Upper lobe of left lung (tissue), 6 donors: ENCODE measurements at regions not wholly inside any gene's neighbourhood (a gene's known extent, or its start where the extent isn't known, plus 50 kb on each side); places are given as distances from the start of the nearest gene placed in this dataset.

Experiments used
- ATAC-seq, 2 donors: fragments of 200-7000 bp; cut with Tn5 transposase; one replicate each; pipeline ENCODE4 v1.9.1; 2022; ENCODE audit warnings: mild to moderate bottlenecking in 2 of 2, moderate library complexity in 2 of 2; ENCODE audit not compliant: low FRiP score in 2 of 2
- DNase-seq, 2 donors: peaks; one replicate each; pipeline ENCODE4 v3.0.0-alpha.2; 2019 to 2020
- H3K27ac ChIP-seq, 4 donors: fragments of 200-600 bp; sonication (generic); one replicate each; pipeline ENCODE4 v1.5.1; 2016 to 2019
- H3K27me3 ChIP-seq, 4 donors: fragments of 200-600 bp; sonication (generic); one replicate each; pipeline ENCODE4 v1.5.1; 2017 to 2019
- H3K36me3 ChIP-seq, 4 donors: fragments of 200-600 bp; sonication (generic); one replicate each; pipeline ENCODE4 v1.5.1; 2016 to 2019
- H3K4me1 ChIP-seq, 4 donors: fragments of 200-600 bp; sonication (generic); one replicate each; pipeline ENCODE4 v1.5.1; 2018 to 2019
- H3K4me3 ChIP-seq, 4 donors: fragments of 200-600 bp; sonication (generic); one replicate each; pipeline ENCODE4 v1.5.1; 2017 to 2019; ENCODE audit warnings: mild to moderate bottlenecking in 2 of 4, moderate library complexity in 1 of 4
- H3K9me3 ChIP-seq, 4 donors: fragments of 200-600 bp; sonication (generic); one replicate each; pipeline ENCODE4 v1.5.1; 2018 to 2019
- CTCF ChIP-seq, 6 experiments: fragments of 450-650 bp in 4 of 6; fragments of 200-600 bp in 2 of 6; sonication (generic) in 2 of 6; IDR thresholded peaks; one replicate each; pipeline ENCODE4 v1.5.1; 2016 to 2019; ENCODE audit warnings: antibody characterized with exemption in 6 of 6
- EP300 ChIP-seq, 4 donors: sonication (generic); formaldehyde crosslinking; IDR thresholded peaks; one replicate each; pipeline ENCODE4 v1.5.1; 2017; ENCODE audit warnings: antibody characterized with exemption in 4 of 4, control low read depth in 2 of 4
- POLR2A ChIP-seq, 4 donors: fragments of 450-650 bp; IDR thresholded peaks; one replicate each; pipeline ENCODE4 v1.5.1; 2016 to 2017; ENCODE audit warnings: antibody characterized with exemption in 4 of 4, mild to moderate bottlenecking in 2 of 4
- POLR2AphosphoS5 ChIP-seq, 2 donors: sonication (generic); formaldehyde crosslinking; IDR thresholded peaks; one replicate each; pipeline ENCODE4 v1.5.1; 2017; ENCODE audit warnings: antibody characterized with exemption in 2 of 2
- WGBS, 2 donors: methylation state at CpG; one replicate each; pipeline ENCODE4 v1.1.5; 2017 to 2018; 5-methylcytosine and 5-hydroxymethylcytosine counted together
- donor health status: DM: no; HTN: no; CAD: no; lungs with moderate emphysema.
- donor health status: DM: no; HTN: yes; CAD: no; lungs with severe emphysema.

GRCh38 chr3:64880916-64881315 lies 193.1 kb upstream of the ADAMTS9 start:
- no peak for ATAC-seq
- Histone ChIP-seq H3K4me1 (peaks cover 0 to 9% (median 3%) of the 10 kb centered on the region in 4 donors), H3K36me3 (no peaks in the 10 kb centered on the region), H3K9me3 (no peaks in the 10 kb centered on the region), H3K4me3 (no peak overlapping the region), H3K27ac (no peak overlapping the region), H3K27me3 (no peaks in the 10 kb centered on the region)
- TF ChIP-seq POLR2A (IDR thresholded peaks at IDR 0.05): no peak
- no peak for TF ChIP-seq CTCF (IDR thresholded peaks at IDR 0.05)
- no peak for TF ChIP-seq POLR2AphosphoS5 (IDR thresholded peaks at IDR 0.05)
- TF ChIP-seq EP300 (IDR thresholded peaks at IDR 0.05): no peak
- DNase-seq: no peak

GRCh38 chr3:64878362-64878761 lies 190.6 kb upstream of the ADAMTS9 start:
- TF ChIP-seq CTCF (IDR thresholded peaks at IDR 0.05) (no peak), EP300 (IDR thresholded peaks at IDR 0.05) (no peak), POLR2AphosphoS5 (IDR thresholded peaks at IDR 0.05) (no peak), POLR2A (IDR thresholded peaks at IDR 0.05) (no peak)
- 80 to 90% methylated on average over 2 of the region's 2 CpGs for WGBS, 2 donors
- no peak for ATAC-seq
- DNase-seq: no peak
- Histone ChIP-seq H3K27me3 (no peaks in the 10 kb centered on the region), H3K27ac (no peak overlapping the region), H3K4me3 (no peak overlapping the region), H3K9me3 (no peaks in the 10 kb centered on the region), H3K4me1 (no peaks in the 10 kb centered on the region), H3K36me3 (no peaks in the 10 kb centered on the region)

- H3K4me3 ChIP-seq: no peak overlapping the region
- H3K27ac ChIP-seq: no peak overlapping the region
- TF ChIP-seq POLR2AphosphoS5 (IDR thresholded peaks at IDR 0.05): no peak
- H3K27me3 ChIP-seq: no peaks in the 10 kb centered on the region
- WGBS, 2 donors: 83 to 85% methylated on average over 1 of the region's 1 CpG
- no peaks in the 10 kb centered on the region for H3K36me3 ChIP-seq
- peaks cover 0 to 3% (median 0%) of the 10 kb centered on the region in 4 donors for H3K9me3 ChIP-seq
- ATAC-seq (no peak), DNase-seq (no peak)
- H3K4me1 ChIP-seq: no peaks in the 10 kb centered on the region
Observed at GRCh38 chr3:64873400-64873799, 185.6 kb upstream of the ADAMTS9 start.

DNA sequence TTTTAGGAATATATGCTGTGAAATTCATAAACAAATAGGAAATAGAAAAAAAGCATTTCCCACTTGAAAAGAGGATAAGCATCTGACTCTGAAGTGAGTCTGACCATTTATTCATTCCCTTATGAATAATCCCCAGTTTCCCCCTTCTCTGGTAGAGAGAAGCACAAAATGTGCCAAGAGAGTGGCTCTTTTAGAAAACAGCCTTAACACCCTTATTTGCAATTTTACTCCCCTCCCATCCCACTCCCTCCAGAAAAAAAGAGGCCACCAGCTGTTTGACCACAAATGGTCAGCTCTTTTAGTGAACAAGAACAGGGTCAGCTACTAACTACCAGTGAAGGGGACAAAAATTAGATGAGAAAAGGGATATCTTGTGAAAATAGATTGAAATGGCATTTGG lies 184.5 kb upstream of the ADAMTS9 start:
- ATAC-seq: no peak
- H3K4me3 ChIP-seq: no peak overlapping the region
- no peaks in the 10 kb centered on the region for H3K27me3 ChIP-seq
- TF ChIP-seq CTCF (IDR thresholded peaks at IDR 0.05): no peak
- TF ChIP-seq POLR2A (IDR thresholded peaks at IDR 0.05): no peak
- no peak for TF ChIP-seq POLR2AphosphoS5 (IDR thresholded peaks at IDR 0.05)
- no peak for TF ChIP-seq EP300 (IDR thresholded peaks at IDR 0.05)
- peaks cover 0 to 3% (median 0%) of the 10 kb centered on the region in 4 donors for H3K9me3 ChIP-seq
- no peaks in the 10 kb centered on the region for H3K36me3 ChIP-seq
- peaks cover 0 to 3% (median 0%) of the 10 kb centered on the region in 4 donors for H3K4me1 ChIP-seq
- H3K27ac ChIP-seq: no peak overlapping the region
- DNase-seq: no peak

DNA sequence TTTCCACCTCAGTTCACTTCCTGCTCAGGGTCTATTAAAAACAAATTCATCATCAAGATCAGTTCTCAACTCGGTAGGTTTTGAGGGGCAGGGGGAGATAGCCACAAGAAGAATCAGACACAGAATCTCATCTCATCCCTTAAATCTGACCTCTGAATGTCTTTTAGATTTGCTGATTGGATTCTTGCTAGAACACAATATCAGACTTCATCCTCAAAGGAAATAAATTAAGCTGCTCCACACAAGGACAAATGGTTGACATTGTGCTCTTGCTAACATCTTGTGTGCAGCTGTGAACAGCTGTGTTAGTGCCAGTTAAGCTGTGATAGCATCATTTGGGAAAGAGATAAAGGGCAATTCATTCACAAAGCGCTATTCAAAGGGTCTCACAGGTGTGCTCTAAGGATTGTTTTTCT lies 184.0 kb upstream of the ADAMTS9 start:
- WGBS, 2 donors: 70 to 76% methylated on average over 2 of the region's 2 CpGs
- H3K9me3 ChIP-seq: peaks cover 0 to 3% (median 0%) of the 10 kb centered on the region in 4 donors
- H3K27ac ChIP-seq: no peak overlapping the region
- H3K4me1 ChIP-seq: peaks cover 0 to 6% (median 0%) of the 10 kb centered on the region in 4 donors
- no peak overlapping the region for H3K4me3 ChIP-seq
- TF ChIP-seq EP300 (IDR thresholded peaks at IDR 0.05): no peak
- no peak for TF ChIP-seq POLR2AphosphoS5 (IDR thresholded peaks at IDR 0.05)
- no peak for TF ChIP-seq POLR2A (IDR thresholded peaks at IDR 0.05)
- TF ChIP-seq CTCF (IDR thresholded peaks at IDR 0.05): no peak
- H3K27me3 ChIP-seq: no peaks in the 10 kb centered on the region
- no peak for DNase-seq
- ATAC-seq: no peak
- no peaks in the 10 kb centered on the region for H3K36me3 ChIP-seq
